ENCODE measurements at regions not wholly inside any gene's neighbourhood (a gene's known extent, or its start where the extent isn't known, plus 50 kb on each side); places are given as distances from the start of the nearest gene placed in this dataset.

DNA sequence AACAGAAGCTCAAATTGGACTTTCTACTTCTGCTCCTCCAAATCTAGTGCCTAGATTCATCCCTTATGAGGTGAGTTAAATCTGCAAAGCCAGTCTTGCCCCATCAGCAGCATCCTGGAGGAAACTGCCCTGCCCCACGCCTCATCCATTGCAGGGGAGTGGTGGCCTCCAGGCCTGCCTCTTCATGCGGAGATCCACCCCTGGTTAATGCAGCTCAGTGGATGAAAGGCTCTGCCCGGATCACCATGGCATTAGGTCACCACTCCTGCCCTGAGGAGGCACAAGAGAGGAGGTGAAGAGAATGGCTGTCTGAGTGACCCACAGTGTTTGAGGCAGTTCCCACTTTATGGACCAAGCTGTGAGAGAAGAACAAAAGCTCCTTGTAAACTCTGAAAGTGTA lies 218.1 kb downstream of the C12orf75 start:
- in situ Hi-C loops (cut with MboI), result no loop called here
- DNase-seq (ENCODE audit: low read depth, low spot score), result no peak
- intact Hi-C loops (cut with micrococcal nuclease; ENCODE audit: unreplicated experiment), result no loop called here
- no peak for FAIRE-seq
- 18% methylated on average over 3 of the region's 3 CpGs for WGBS (ENCODE audit: insufficient coverage, insufficient replicate concordance, low lambda C conversion rate, missing lambda C conversion rate)
- Histone ChIP-seq H3K36me3 (ENCODE audit: control insufficient read depth in 2 of 2, insufficient read depth in 2 of 2, low read length in 1 of 2) (no peaks in the 10 kb centered on the region), H3K79me2 (ENCODE audit: control insufficient read depth, insufficient read depth, low read length) (no peaks in the 10 kb centered on the region), H4K20me1 (ENCODE audit: control insufficient read depth, insufficient read depth) (no peaks in the 10 kb centered on the region), H3K27ac (ENCODE audit: control insufficient read depth, insufficient read depth) (no peak overlapping the region), H3K9me3 (replicated peaks; ENCODE audit: control insufficient read depth, insufficient read depth, low read length) (no peaks in the 10 kb centered on the region), H2AFZ (ENCODE audit: control insufficient read depth, low read depth, low read length) (no peak overlapping the region), H3K4me2 (ENCODE audit: control insufficient read depth, insufficient read depth) (no peak overlapping the region), H3K4me1 (ENCODE audit: control insufficient read depth, insufficient read depth, low read length) (no peaks in the 10 kb centered on the region), H3K9ac (ENCODE audit: control insufficient read depth, insufficient read depth, low read length) (no peak overlapping the region), H3K27me3 (replicated peaks in 1 of 2; ENCODE audit: control insufficient read depth in 2 of 2, insufficient read depth in 2 of 2, low read length in 1 of 2) (no peaks in the 10 kb centered on the region), H3K4me3 (no peak overlapping the region)
- ChIA-PET SMC1A (ENCODE audit: uncharacterized antibody, unreplicated experiment) (no interaction called here), RAD21 (ENCODE audit: unreplicated experiment) (no interaction called here), CTCF (no interaction called here), POLR2A (no interaction called here)
- TF ChIP-seq ZNF217 (IDR thresholded peaks at IDR 0.05) (no peak), CHD4 (IDR thresholded peaks at IDR 0.05) (no peak), NFIC (IDR thresholded peaks at IDR 0.05; ENCODE audit: low read depth, low read length) (no peak), SMARCA5 (IDR thresholded peaks at IDR 0.05) (no peak), CHD1 (IDR thresholded peaks at IDR 0.05; ENCODE audit: low read depth, low read length) (no peak), CREM (IDR thresholded peaks at IDR 0.05; ENCODE audit: low read depth) (no peak), MYC (IDR thresholded peaks at IDR 0.05; ENCODE audit: insufficient read depth, insufficient read length, insufficient replicate concordance, low read length, severe bottlenecking) (no peak), PAX5 (IDR thresholded peaks at IDR 0.05; ENCODE audit: borderline replicate concordance, low read depth, low read length) (no peak)
- TF ChIP-seq, protein P1, sequence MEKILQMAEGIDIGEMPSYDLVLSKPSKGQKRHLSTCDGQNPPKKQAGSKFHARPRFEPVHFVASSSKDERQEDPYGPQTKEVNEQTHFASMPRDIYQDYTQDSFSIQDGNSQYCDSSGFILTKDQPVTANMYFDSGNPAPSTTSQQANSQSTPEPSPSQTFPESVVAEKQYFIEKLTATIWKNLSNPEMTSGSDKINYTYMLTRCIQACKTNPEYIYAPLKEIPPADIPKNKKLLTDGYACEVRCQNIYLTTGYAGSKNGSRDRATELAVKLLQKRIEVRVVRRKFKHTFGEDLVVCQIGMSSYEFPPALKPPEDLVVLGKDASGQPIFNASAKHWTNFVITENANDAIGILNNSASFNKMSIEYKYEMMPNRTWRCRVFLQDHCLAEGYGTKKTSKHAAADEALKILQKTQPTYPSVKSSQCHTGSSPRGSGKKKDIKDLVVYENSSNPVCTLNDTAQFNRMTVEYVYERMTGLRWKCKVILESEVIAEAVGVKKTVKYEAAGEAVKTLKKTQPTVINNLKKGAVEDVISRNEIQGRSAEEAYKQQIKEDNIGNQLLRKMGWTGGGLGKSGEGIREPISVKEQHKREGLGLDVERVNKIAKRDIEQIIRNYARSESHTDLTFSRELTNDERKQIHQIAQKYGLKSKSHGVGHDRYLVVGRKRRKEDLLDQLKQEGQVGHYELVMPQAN (conservative IDR thresholded peaks at IDR 0.05), result no peak
- TF ChIP-seq, protein P2, sequence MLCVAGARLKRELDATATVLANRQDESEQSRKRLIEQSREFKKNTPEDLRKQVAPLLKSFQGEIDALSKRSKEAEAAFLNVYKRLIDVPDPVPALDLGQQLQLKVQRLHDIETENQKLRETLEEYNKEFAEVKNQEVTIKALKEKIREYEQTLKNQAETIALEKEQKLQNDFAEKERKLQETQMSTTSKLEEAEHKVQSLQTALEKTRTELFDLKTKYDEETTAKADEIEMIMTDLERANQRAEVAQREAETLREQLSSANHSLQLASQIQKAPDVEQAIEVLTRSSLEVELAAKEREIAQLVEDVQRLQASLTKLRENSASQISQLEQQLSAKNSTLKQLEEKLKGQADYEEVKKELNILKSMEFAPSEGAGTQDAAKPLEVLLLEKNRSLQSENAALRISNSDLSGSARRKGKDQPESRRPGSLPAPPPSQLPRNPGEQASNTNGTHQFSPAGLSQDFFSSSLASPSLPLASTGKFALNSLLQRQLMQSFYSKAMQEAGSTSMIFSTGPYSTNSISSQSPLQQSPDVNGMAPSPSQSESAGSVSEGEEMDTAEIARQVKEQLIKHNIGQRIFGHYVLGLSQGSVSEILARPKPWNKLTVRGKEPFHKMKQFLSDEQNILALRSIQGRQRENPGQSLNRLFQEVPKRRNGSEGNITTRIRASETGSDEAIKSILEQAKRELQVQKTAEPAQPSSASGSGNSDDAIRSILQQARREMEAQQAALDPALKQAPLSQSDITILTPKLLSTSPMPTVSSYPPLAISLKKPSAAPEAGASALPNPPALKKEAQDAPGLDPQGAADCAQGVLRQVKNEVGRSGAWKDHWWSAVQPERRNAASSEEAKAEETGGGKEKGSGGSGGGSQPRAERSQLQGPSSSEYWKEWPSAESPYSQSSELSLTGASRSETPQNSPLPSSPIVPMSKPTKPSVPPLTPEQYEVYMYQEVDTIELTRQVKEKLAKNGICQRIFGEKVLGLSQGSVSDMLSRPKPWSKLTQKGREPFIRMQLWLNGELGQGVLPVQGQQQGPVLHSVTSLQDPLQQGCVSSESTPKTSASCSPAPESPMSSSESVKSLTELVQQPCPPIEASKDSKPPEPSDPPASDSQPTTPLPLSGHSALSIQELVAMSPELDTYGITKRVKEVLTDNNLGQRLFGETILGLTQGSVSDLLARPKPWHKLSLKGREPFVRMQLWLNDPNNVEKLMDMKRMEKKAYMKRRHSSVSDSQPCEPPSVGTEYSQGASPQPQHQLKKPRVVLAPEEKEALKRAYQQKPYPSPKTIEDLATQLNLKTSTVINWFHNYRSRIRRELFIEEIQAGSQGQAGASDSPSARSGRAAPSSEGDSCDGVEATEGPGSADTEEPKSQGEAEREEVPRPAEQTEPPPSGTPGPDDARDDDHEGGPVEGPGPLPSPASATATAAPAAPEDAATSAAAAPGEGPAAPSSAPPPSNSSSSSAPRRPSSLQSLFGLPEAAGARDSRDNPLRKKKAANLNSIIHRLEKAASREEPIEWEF (IDR thresholded peaks at IDR 0.05; ENCODE audit: insufficient replicate concordance, low read depth, low read length), result no peak
- TF ChIP-seq, protein P3, sequence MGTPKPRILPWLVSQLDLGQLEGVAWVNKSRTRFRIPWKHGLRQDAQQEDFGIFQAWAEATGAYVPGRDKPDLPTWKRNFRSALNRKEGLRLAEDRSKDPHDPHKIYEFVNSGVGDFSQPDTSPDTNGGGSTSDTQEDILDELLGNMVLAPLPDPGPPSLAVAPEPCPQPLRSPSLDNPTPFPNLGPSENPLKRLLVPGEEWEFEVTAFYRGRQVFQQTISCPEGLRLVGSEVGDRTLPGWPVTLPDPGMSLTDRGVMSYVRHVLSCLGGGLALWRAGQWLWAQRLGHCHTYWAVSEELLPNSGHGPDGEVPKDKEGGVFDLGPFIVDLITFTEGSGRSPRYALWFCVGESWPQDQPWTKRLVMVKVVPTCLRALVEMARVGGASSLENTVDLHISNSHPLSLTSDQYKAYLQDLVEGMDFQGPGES (IDR thresholded peaks at IDR 0.05), result no peak
- TF ChIP-seq, protein P4, sequence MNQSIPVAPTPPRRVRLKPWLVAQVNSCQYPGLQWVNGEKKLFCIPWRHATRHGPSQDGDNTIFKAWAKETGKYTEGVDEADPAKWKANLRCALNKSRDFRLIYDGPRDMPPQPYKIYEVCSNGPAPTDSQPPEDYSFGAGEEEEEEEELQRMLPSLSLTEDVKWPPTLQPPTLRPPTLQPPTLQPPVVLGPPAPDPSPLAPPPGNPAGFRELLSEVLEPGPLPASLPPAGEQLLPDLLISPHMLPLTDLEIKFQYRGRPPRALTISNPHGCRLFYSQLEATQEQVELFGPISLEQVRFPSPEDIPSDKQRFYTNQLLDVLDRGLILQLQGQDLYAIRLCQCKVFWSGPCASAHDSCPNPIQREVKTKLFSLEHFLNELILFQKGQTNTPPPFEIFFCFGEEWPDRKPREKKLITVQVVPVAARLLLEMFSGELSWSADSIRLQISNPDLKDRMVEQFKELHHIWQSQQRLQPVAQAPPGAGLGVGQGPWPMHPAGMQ (IDR thresholded peaks at IDR 0.05; ENCODE audit: borderline replicate concordance), result no peak
- TF ChIP-seq, protein P5, sequence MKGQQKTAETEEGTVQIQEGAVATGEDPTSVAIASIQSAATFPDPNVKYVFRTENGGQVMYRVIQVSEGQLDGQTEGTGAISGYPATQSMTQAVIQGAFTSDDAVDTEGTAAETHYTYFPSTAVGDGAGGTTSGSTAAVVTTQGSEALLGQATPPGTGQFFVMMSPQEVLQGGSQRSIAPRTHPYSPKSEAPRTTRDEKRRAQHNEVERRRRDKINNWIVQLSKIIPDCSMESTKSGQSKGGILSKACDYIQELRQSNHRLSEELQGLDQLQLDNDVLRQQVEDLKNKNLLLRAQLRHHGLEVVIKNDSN (IDR thresholded peaks at IDR 0.05; ENCODE audit: borderline replicate concordance, extremely low read length, insufficient read depth, low read depth, low read length), result no peak
- no peak for ATAC-seq
- BruUV-seq (replicated peaks), result no TSS peak
